Upper lobe of left lung (tissue), 6 donors: ENCODE measurements at regions not wholly inside any gene's neighbourhood (a gene's known extent, or its start where the extent isn't known, plus 50 kb on each side); places are given as distances from the start of the nearest gene placed in this dataset.

ENCODE experiments used
- ATAC-seq, 2 donors: fragments of 200-7000 bp; cut with Tn5 transposase; one replicate each; pipeline ENCODE4 v1.9.1; 2022; ENCODE audit warnings: mild to moderate bottlenecking in 2 of 2, moderate library complexity in 2 of 2; ENCODE audit not compliant: low FRiP score in 2 of 2
- DNase-seq, 2 donors: peaks; one replicate each; pipeline ENCODE4 v3.0.0-alpha.2; 2019 to 2020
- H3K27ac ChIP-seq, 4 donors: fragments of 200-600 bp; sonication (generic); one replicate each; pipeline ENCODE4 v1.5.1; 2016 to 2019
- H3K27me3 ChIP-seq, 4 donors: fragments of 200-600 bp; sonication (generic); one replicate each; pipeline ENCODE4 v1.5.1; 2017 to 2019
- H3K36me3 ChIP-seq, 4 donors: fragments of 200-600 bp; sonication (generic); one replicate each; pipeline ENCODE4 v1.5.1; 2016 to 2019
- H3K4me1 ChIP-seq, 4 donors: fragments of 200-600 bp; sonication (generic); one replicate each; pipeline ENCODE4 v1.5.1; 2018 to 2019
- H3K4me3 ChIP-seq, 4 donors: fragments of 200-600 bp; sonication (generic); one replicate each; pipeline ENCODE4 v1.5.1; 2017 to 2019; ENCODE audit warnings: mild to moderate bottlenecking in 2 of 4, moderate library complexity in 1 of 4
- H3K9me3 ChIP-seq, 4 donors: fragments of 200-600 bp; sonication (generic); one replicate each; pipeline ENCODE4 v1.5.1; 2018 to 2019
- EP300 ChIP-seq, 4 donors: sonication (generic); formaldehyde crosslinking; IDR thresholded peaks; one replicate each; pipeline ENCODE4 v1.5.1; 2017; ENCODE audit warnings: antibody characterized with exemption in 4 of 4, control low read depth in 2 of 4
- POLR2A ChIP-seq, 4 donors: fragments of 450-650 bp; IDR thresholded peaks; one replicate each; pipeline ENCODE4 v1.5.1; 2016 to 2017; ENCODE audit warnings: antibody characterized with exemption in 4 of 4, mild to moderate bottlenecking in 2 of 4
- POLR2AphosphoS5 ChIP-seq, 2 donors: sonication (generic); formaldehyde crosslinking; IDR thresholded peaks; one replicate each; pipeline ENCODE4 v1.5.1; 2017; ENCODE audit warnings: antibody characterized with exemption in 2 of 2
- whole genome bisulfite sequencing, 2 donors: methylation state at CpG; one replicate each; pipeline ENCODE4 v1.1.5; 2017 to 2018; 5-methylcytosine and 5-hydroxymethylcytosine counted together
- TF ChIP-seq, protein P1 (sequence below), 6 experiments: fragments of 450-650 bp in 4 of 6; fragments of 200-600 bp in 2 of 6; sonication (generic) in 2 of 6; IDR thresholded peaks; one replicate each; pipeline ENCODE4 v1.5.1; 2016 to 2019; ENCODE audit warnings: antibody characterized with exemption in 6 of 6
- donor health status: DM: no; HTN: no; CAD: no; lungs with moderate emphysema.
- donor health status: DM: no; HTN: yes; CAD: no; lungs with severe emphysema.

DNA sequence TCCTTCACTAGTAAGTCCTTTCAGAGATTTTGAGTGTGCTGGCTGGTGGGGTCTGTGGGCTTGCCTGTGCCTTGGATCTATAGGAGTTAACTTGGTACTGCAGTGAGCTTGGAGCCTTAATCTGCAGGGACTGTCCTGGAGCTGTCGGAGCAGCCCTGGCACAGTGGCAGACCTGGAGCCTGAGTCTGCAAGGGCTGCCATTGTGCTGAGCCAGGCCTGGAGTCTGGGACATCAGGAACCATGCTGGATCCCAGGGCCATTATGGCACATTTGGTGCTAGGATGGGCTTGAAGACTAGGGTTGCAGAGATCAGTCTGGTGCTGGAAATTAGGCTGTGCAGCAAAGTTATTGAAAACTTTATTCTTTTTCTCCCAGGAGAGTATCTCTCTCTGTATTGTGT is 665.4 kb downstream of the METTL15 start:
- H3K4me1 ChIP-seq: no peaks in the 10 kb centered on the region
- DNase-seq (no peak), ATAC-seq (no peak)
- H3K9me3 ChIP-seq: peaks cover 0 to 9% (median 6%) of the 10 kb centered on the region in 4 donors
- H3K4me3 ChIP-seq: no peak overlapping the region
- H3K27ac ChIP-seq: no peak overlapping the region
- WGBS, 2 donors: 88 to 100% methylated on average over 1 of the region's 1 CpG
- H3K27me3 ChIP-seq: no peaks in the 10 kb centered on the region
- no peaks in the 10 kb centered on the region for H3K36me3 ChIP-seq
- no peak for TF ChIP-seq POLR2A (IDR thresholded peaks at IDR 0.05)
- TF ChIP-seq EP300 (IDR thresholded peaks at IDR 0.05): no peak
- no peak for TF ChIP-seq POLR2AphosphoS5 (IDR thresholded peaks at IDR 0.05)
- TF ChIP-seq, protein P1, sequence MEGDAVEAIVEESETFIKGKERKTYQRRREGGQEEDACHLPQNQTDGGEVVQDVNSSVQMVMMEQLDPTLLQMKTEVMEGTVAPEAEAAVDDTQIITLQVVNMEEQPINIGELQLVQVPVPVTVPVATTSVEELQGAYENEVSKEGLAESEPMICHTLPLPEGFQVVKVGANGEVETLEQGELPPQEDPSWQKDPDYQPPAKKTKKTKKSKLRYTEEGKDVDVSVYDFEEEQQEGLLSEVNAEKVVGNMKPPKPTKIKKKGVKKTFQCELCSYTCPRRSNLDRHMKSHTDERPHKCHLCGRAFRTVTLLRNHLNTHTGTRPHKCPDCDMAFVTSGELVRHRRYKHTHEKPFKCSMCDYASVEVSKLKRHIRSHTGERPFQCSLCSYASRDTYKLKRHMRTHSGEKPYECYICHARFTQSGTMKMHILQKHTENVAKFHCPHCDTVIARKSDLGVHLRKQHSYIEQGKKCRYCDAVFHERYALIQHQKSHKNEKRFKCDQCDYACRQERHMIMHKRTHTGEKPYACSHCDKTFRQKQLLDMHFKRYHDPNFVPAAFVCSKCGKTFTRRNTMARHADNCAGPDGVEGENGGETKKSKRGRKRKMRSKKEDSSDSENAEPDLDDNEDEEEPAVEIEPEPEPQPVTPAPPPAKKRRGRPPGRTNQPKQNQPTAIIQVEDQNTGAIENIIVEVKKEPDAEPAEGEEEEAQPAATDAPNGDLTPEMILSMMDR (IDR thresholded peaks at IDR 0.05): no peak

DNA sequence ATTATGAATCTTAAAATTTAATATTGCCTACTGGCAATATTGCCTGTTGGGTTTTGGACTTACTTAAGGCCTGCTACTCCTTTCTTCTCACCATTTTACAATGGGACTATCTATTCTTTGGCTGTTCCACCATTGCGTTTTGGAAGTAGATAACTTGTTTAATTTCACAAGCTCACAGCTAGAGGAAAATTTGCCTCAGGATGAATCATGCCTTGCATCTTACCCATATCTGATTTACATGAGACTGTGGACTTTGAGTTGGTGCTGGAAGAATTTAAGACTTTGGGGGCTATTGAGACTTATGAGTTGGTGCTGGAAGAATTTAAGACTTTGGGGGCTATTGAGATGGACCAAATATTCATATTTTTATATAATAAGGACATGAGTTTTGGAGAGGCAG is 662.6 kb downstream of the METTL15 start:
- peaks cover 0 to 9% (median 6%) of the 10 kb centered on the region in 4 donors for H3K9me3 ChIP-seq
- no peaks in the 10 kb centered on the region for H3K4me1 ChIP-seq
- no peak overlapping the region for H3K27ac ChIP-seq
- no peak overlapping the region for H3K4me3 ChIP-seq
- no peak for ATAC-seq
- no peaks in the 10 kb centered on the region for H3K36me3 ChIP-seq
- 90 to 91% methylated on average over 1 of the region's 1 CpG for WGBS, 2 donors
- TF ChIP-seq, protein P1 (IDR thresholded peaks at IDR 0.05): no peak
- no peak for TF ChIP-seq EP300 (IDR thresholded peaks at IDR 0.05)
- no peak for TF ChIP-seq POLR2A (IDR thresholded peaks at IDR 0.05)
- TF ChIP-seq POLR2AphosphoS5 (IDR thresholded peaks at IDR 0.05): no peak
- H3K27me3 ChIP-seq: no peaks in the 10 kb centered on the region
- DNase-seq: no peak

DNA sequence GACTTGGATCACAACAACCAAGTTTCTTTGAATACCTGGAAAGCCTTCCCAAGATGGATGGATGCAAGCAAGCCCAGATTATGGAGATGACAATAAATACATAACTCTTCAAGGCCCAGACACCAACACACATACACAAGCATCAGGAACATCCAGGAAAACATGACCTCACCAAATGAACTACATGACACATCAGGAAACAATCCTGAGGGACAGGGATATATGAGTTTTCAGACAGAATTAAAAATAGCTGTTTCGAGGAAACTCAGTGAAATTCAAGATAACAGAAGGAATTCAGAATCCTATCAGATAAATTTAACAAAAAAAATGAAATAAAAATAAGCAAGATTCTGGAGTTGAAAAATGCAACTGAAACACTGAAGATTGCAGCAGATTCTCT is 659.4 kb downstream of the METTL15 start:
- Histone ChIP-seq H3K36me3 (no peaks in the 10 kb centered on the region), H3K4me3 (no peak overlapping the region), H3K27ac (no peak overlapping the region), H3K27me3 (no peaks in the 10 kb centered on the region), H3K4me1 (no peaks in the 10 kb centered on the region), H3K9me3 (peaks cover 0 to 4% (median 1%) of the 10 kb centered on the region in 4 donors)
- 63 to 72% methylated on average over 1 of the region's 1 CpG for WGBS, 2 donors
- no peak for DNase-seq
- TF ChIP-seq EP300 (IDR thresholded peaks at IDR 0.05): no peak
- TF ChIP-seq POLR2AphosphoS5 (IDR thresholded peaks at IDR 0.05): no peak
- TF ChIP-seq POLR2A (IDR thresholded peaks at IDR 0.05): no peak
- TF ChIP-seq, protein P1 (IDR thresholded peaks at IDR 0.05): no peak
- ATAC-seq: no peak

DNA sequence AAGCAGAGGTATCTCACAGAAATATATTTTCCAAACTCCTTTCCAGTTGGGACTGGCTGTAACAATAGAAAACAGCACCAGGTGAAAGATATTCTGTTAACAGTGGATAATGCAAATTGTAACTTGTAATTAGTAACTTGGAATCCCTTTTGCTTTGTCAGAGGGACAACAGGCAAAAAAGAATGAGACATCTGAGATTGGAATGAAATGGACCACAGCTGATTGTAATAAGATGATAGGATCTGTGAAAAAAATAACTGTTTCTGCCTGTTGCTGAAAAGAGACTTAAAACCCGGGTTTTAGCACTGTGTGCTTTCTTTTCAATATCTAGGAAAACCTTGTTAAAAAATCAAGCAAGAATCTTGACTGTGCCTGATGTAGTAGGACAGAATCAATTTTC is 655.7 kb downstream of the METTL15 start:
- WGBS, 2 donors: 70 to 85% methylated on average over 1 of the region's 1 CpG
- Histone ChIP-seq H3K4me3 (no peak overlapping the region), H3K27ac (no peak overlapping the region), H3K27me3 (no peaks in the 10 kb centered on the region), H3K4me1 (no peaks in the 10 kb centered on the region), H3K9me3 (no peaks in the 10 kb centered on the region), H3K36me3 (no peaks in the 10 kb centered on the region)
- no peak for ATAC-seq
- TF ChIP-seq POLR2A (IDR thresholded peaks at IDR 0.05) (no peak), POLR2AphosphoS5 (IDR thresholded peaks at IDR 0.05) (no peak), EP300 (IDR thresholded peaks at IDR 0.05) (no peak)
- TF ChIP-seq, protein P1 (IDR thresholded peaks at IDR 0.05): no peak
- no peak for DNase-seq

DNA sequence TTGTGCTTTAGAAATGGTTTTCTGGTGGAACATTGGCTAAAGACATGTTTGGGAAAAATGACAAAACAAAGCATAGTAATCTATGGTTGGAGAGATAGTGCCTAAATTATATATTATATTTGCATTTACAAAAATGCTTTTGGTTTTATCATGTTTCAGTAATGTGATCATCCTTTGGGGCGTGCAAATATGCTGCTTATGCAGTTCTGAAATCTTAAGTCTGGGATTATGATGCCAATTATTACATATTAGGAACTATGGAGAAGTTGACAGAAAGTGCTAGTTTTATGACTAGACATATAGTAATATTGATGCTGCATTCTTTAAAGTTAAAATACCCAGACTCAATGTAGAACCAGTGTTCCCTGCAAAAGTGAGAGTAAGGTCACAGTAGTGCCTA is 655.0 kb downstream of the METTL15 start:
- no peak for DNase-seq
- 69 to 73% methylated on average over 1 of the region's 1 CpG for WGBS, 2 donors
- Histone ChIP-seq H3K36me3 (no peaks in the 10 kb centered on the region), H3K4me1 (no peaks in the 10 kb centered on the region), H3K27me3 (no peaks in the 10 kb centered on the region), H3K4me3 (no peak overlapping the region), H3K9me3 (no peaks in the 10 kb centered on the region), H3K27ac (no peak overlapping the region)
- no peak for ATAC-seq
- TF ChIP-seq EP300 (IDR thresholded peaks at IDR 0.05) (no peak), POLR2AphosphoS5 (IDR thresholded peaks at IDR 0.05) (no peak), POLR2A (IDR thresholded peaks at IDR 0.05) (no peak)
- TF ChIP-seq, protein P1 (IDR thresholded peaks at IDR 0.05): no peak
